ENCODE measurements at regions not wholly inside any gene's neighbourhood (a gene's known extent, or its start where the extent isn't known, plus 50 kb on each side); places are given as distances from the start of the nearest gene placed in this dataset.

DNA sequence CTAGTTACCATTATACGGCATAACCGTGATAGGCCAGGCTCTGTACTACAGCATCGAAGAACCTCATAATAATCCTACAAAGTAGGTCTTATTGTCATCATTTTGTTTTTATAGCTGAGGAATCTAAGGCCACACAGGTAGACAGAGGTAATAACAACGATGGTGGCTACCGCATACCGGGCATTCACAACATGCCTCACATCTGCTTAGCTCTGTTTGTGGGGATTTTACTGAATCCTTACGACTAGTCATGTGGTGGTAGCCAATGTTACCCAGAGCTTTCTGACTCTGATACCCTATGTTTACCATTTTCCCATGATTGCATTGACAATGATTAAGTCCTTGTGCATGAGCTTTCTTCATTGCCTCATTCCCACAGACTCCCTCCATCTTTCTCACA lies 269.4 kb downstream of the TCF7L2 start:
- TF ChIP-seq CTCF (IDR thresholded peaks at IDR 0.05; ENCODE audit: low read length, missing control alignments): no peak
- no peak for DNase-seq (ENCODE audit: low read depth)
- H3K4me3 ChIP-seq (replicated peaks; ENCODE audit: low read depth, low read length): no peak overlapping the region

DNA sequence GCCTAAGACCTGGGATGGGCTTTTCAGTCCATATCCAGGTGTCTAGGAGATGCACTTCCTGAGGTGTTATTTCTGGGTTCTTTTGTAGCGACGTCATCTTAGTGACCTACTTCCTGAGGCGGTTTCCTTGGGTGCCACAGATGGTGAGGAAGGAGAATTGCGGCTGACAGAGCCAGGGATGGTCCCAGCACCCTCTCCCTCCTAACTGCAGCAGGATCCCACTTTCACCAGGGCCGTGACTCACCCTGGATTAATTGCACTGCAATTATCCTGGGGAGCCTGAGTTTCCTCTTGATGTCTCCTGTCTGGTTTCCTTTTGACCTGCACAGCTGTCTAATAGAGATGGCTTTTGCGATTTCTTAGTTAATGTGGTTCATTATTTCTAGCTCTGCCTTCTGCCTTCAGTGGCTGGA lies 271.7 kb downstream of the TCF7L2 start:
- no peak for TF ChIP-seq CTCF (IDR thresholded peaks at IDR 0.05; ENCODE audit: low read length, missing control alignments)
- H3K4me3 ChIP-seq (replicated peaks; ENCODE audit: low read depth, low read length): no peak overlapping the region
- DNase-seq (ENCODE audit: low read depth): no peak

DNA sequence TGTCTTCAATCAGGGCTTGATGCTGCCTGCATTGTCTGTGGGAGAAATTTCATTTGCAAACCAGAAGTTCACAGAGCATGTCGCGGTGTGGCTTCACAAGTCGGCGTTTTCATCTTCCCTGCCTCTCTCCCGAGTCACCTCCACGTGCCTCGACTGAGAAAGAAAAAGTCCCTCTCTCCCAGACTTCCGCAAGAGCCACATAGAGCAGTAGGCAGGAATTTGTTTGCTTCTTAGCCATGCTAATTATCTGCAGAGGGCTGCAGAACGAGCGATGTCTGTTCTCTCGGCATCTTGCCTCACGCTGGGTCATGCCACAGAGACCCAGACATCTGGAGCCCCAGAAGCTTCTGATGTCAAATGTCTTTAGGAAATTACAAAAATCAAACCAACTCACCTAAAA lies 272.2 kb downstream of the TCF7L2 start:
- TF ChIP-seq CTCF (IDR thresholded peaks at IDR 0.05; ENCODE audit: low read length, missing control alignments): no peak
- no peak for DNase-seq (ENCODE audit: low read depth)
- no peak overlapping the region for H3K4me3 ChIP-seq (replicated peaks; ENCODE audit: low read depth, low read length)

GRCh38 chr10:113225364-113225763 lies 275.3 kb downstream of the TCF7L2 start:
- H3K4me3 ChIP-seq (replicated peaks; ENCODE audit: low read depth, low read length): no peak overlapping the region
- TF ChIP-seq CTCF (IDR thresholded peaks at IDR 0.05; ENCODE audit: low read length, missing control alignments): no peak
- DNase-seq (ENCODE audit: low read depth): no peak

- no peak for DNase-seq (ENCODE audit: low read depth)
- TF ChIP-seq CTCF (IDR thresholded peaks at IDR 0.05; ENCODE audit: low read length, missing control alignments): no peak
- H3K4me3 ChIP-seq (replicated peaks; ENCODE audit: low read depth, low read length): no peak overlapping the region
Observed at GRCh38 chr10:113225903-113226302, 275.9 kb downstream of the TCF7L2 start.

DNA sequence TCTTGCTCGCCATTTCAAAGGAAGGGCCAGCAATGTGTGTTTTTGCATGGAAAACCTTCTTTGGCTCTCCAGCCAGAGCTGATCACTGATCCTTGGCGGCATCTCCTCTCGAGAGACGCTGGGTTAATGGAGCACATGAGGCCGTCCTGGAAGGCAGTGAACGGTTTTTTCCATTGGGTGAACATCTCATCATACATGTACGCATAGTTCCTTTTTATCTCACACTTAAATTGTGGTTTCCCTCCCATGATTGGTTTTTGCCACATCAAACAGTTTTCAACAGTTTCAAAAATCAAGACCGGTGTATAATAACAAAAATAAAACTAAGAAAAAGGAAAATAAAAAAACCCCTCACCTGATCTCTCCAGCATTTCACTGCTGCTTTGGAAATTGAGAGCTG lies 276.4 kb downstream of the TCF7L2 start:
- no peak for TF ChIP-seq CTCF (IDR thresholded peaks at IDR 0.05; ENCODE audit: low read length, missing control alignments)
- no peak overlapping the region for H3K4me3 ChIP-seq (replicated peaks; ENCODE audit: low read depth, low read length)
- no peak for DNase-seq (ENCODE audit: low read depth)

DNA sequence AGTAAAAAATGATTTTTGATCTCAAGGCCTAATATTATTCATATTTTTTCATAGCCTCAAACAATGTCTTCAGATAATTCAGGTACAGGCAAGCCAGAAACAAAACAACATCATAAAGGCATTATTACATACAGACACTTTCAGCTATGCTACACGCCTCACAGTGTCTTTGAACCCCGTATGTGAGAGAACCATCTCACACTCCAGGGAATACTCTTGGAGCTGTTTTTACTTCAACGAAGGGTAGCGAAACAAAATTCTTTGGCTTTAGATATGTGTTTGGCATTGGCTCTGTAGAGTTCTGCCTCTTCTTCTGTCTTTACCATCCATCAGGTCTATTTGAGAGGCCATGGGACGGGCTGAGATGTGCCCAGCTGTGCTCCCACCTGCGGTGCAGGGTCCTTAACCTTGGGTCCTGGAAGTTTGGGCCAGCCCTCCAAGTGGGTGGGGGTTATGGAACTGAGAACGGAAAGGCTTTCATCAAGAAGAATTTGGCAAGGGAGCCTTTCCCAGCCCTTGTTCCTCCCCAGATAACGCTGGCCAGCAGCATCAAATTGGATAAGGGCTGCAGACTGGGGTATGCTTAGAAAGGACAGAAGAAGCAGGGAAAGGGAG lies 276.9 kb downstream of the TCF7L2 start:
- no peak overlapping the region for H3K4me3 ChIP-seq (replicated peaks; ENCODE audit: low read depth, low read length)
- no peak for DNase-seq (ENCODE audit: low read depth)
- TF ChIP-seq CTCF (IDR thresholded peaks at IDR 0.05; ENCODE audit: low read length, missing control alignments): no peak

All from fibroblast of pulmonary artery (primary cell).